IPS-NIHi11 (cell line): ENCODE measurements at regions not wholly inside any gene's neighbourhood (a gene's known extent, or its start where the extent isn't known, plus 50 kb on each side); places are given as distances from the start of the nearest gene placed in this dataset.

Experiments
- DNase-seq: peaks from one replicate; pipeline ENCODE4 v3.0.0; 2012; ENCODE audit warnings: mixed read lengths, low spot score

- DNase-seq, result no peak
Observed at GRCh38 chr14:32022938-32023466, 54.1 kb upstream of the ARHGAP5 start.

- no peak for DNase-seq
Observed at GRCh38 chr14:32023540-32023939, 53.6 kb upstream of the ARHGAP5 start.

GRCh38 chr14:32027255-32027939 lies 49.7 kb upstream of the ARHGAP5 start:
- no peak for DNase-seq
